ENCODE measurements at regions not wholly inside any gene's neighbourhood (a gene's known extent, or its start where the extent isn't known, plus 50 kb on each side); places are given as distances from the start of the nearest gene placed in this dataset.

DNA sequence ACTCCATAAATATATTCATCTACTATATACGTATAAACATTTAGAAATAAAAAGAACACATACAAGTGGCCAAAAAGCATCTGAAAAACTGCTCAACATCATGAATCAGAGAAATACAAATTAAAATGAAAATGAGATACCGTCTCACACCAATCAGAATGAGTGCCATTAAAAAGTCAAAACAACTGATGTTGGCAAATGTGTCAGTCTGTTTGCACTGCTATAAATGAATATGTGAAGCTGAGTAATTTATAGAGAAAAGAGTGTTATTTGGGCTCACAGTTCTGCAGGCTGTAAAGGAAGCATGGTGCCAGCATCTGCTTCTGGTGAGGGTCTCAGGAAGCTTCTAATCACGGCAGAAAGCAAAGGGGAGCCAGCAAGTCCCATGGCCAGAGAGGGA lies 620.3 kb upstream of the CCDC54 start:
- no peak for ATAC-seq
- Histone ChIP-seq H3K27ac (no peak overlapping the region), H3K9me3 (peaks cover 12% of the 10 kb centered on the region), H3K4me3 (no peak overlapping the region), H3K27me3 (ENCODE audit: low read depth) (no peaks in the 10 kb centered on the region), H3K36me3 (no peaks in the 10 kb centered on the region), H3K4me1 (no peaks in the 10 kb centered on the region)
- intact Hi-C loops (cut with DNase I): no loop called here
- DNase-seq: no peak
- TF ChIP-seq, protein P1, sequence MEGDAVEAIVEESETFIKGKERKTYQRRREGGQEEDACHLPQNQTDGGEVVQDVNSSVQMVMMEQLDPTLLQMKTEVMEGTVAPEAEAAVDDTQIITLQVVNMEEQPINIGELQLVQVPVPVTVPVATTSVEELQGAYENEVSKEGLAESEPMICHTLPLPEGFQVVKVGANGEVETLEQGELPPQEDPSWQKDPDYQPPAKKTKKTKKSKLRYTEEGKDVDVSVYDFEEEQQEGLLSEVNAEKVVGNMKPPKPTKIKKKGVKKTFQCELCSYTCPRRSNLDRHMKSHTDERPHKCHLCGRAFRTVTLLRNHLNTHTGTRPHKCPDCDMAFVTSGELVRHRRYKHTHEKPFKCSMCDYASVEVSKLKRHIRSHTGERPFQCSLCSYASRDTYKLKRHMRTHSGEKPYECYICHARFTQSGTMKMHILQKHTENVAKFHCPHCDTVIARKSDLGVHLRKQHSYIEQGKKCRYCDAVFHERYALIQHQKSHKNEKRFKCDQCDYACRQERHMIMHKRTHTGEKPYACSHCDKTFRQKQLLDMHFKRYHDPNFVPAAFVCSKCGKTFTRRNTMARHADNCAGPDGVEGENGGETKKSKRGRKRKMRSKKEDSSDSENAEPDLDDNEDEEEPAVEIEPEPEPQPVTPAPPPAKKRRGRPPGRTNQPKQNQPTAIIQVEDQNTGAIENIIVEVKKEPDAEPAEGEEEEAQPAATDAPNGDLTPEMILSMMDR (IDR thresholded peaks at IDR 0.05): no peak

DNA sequence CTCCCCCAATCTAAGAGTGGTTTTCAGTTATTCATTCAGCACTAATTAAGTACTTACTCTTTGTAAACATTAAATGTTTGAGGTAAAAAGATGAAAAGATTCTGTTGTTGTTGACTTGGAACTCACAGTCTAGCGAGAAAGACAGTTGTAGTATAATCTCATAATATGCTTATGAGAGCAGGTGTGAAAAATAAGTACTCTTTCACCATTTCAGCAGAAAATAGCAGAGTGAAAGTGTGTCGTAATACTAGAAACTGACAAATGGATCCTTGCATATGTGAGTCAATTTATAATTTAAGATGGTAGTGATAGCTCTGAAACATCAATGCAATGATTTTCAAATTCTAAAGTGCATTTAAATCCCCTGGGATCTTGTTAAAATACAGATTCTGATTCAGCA lies 618.8 kb upstream of the CCDC54 start:
- no peaks in the 10 kb centered on the region for H3K36me3 ChIP-seq
- DNase-seq: no peak

DNA sequence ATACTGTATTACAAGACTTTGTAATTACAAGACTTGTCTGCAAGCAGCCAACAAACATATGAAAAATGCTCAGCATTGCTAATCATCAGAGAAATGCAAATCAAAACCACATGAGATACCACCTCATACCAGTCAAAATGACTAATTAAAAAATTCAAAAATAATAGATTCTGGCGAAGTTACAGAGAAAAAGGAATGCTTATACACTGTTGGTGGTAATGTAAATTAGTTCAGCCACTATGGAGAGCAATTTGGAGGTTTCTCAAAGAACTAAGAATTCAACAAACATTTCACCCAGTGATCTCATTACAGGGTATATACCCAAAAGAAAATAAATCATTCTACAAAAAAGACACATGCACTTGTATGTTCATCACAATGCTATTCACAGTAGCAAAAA lies 617.5 kb upstream of the CCDC54 start:
- peaks cover 12% of the 10 kb centered on the region for H3K9me3 ChIP-seq
- H3K4me3 ChIP-seq: no peak overlapping the region
- TF ChIP-seq, protein P1 (IDR thresholded peaks at IDR 0.05): no peak
- no peak for ATAC-seq
- no peaks in the 10 kb centered on the region for H3K27me3 ChIP-seq (ENCODE audit: low read depth)
- no peak overlapping the region for H3K27ac ChIP-seq
- intact Hi-C loops (cut with DNase I): no loop called here
- no peaks in the 10 kb centered on the region for H3K36me3 ChIP-seq
- no peak for DNase-seq
- H3K4me1 ChIP-seq: no peaks in the 10 kb centered on the region

More for the DNA sequence above, 618.8 kb upstream of the CCDC54 start:
- ATAC-seq: no peak
- Histone ChIP-seq H3K27me3 (ENCODE audit: low read depth) (no peaks in the 10 kb centered on the region), H3K27ac (no peak overlapping the region), H3K9me3 (peaks cover 12% of the 10 kb centered on the region), H3K4me1 (no peaks in the 10 kb centered on the region), H3K4me3 (no peak overlapping the region)
- TF ChIP-seq, protein P1 (IDR thresholded peaks at IDR 0.05): no peak
- intact Hi-C loops (cut with DNase I): no loop called here

DNA sequence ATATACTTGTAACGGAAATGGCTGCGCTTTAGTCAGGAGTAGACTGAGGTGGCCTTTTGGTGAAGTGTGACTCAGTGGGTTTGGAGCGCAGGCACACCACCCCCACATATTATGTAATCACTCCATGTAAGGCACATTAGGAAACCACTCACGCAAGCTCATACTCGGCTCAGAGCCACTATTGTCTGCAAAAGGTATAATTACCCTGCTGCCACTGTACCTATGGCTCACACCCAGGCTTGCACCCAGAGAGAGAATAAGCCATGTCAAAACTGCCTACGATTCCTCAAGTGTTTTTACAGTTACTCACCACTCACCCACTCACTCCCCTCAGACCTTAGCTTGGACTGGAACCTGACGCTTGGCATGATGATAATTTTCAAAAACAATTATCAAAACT lies 611.9 kb upstream of the CCDC54 start:
- ATAC-seq: no peak
- TF ChIP-seq, protein P1 (IDR thresholded peaks at IDR 0.05): no peak
- Histone ChIP-seq H3K9me3 (no peaks in the 10 kb centered on the region), H3K36me3 (no peaks in the 10 kb centered on the region), H3K27me3 (ENCODE audit: low read depth) (no peaks in the 10 kb centered on the region), H3K27ac (no peak overlapping the region), H3K4me1 (no peaks in the 10 kb centered on the region), H3K4me3 (no peak overlapping the region)
- intact Hi-C loops (cut with DNase I): no loop called here
- no peak for DNase-seq

DNA sequence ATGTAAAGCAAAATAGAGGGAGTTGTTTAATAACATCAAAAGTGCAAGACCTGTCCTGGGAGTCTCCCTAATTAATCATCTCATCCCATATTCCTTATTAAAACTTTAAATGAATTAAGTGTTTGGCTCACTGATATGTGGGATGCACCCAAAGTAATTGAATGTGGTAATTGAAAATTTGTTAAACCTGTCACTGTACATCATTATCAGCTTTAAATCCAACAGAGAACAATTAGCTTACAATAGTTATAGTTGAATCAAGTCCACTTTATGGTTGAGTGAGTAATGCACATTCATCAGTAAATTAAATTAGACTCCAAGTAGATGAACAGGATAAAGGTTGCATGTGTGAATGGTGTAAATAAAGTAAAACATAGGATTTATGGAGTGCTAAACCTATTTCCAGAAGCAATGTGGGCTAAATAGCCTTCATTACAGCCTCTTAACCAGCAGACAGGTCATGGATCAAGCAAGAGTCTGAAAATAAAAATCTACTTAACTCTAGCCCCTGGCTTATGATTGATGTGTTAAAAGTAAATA lies 608.2 kb upstream of the CCDC54 start:
- no peak for ATAC-seq
- TF ChIP-seq, protein P1 (IDR thresholded peaks at IDR 0.05): no peak
- Histone ChIP-seq H3K36me3 (no peaks in the 10 kb centered on the region), H3K27ac (no peak overlapping the region), H3K9me3 (no peaks in the 10 kb centered on the region), H3K27me3 (ENCODE audit: low read depth) (no peaks in the 10 kb centered on the region), H3K4me3 (no peak overlapping the region), H3K4me1 (no peaks in the 10 kb centered on the region)
- intact Hi-C loops (cut with DNase I): no loop called here
- no peak for DNase-seq

DNA sequence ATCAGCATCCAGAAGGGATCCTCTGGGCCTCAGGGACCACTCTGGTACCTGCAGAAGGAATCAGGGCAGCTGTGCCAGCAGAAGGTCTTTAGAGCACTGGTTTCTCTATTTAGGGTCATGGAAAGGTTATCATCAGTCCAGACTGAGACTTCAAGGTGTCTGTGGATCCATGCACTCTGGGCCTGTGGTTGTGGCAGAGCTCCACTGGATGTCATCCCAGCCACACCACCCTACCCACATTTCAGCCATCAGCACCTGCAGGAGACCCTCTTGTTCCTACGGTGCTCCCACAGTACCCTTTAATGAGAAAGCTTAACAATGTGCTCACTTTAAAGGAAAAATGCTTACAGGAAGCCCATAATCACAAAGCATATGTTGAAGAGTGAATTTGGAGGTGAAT lies 603.4 kb upstream of the CCDC54 start:
- Histone ChIP-seq H3K4me1 (no peaks in the 10 kb centered on the region), H3K9me3 (no peaks in the 10 kb centered on the region), H3K4me3 (no peak overlapping the region), H3K36me3 (no peaks in the 10 kb centered on the region), H3K27ac (no peak overlapping the region), H3K27me3 (ENCODE audit: low read depth) (no peaks in the 10 kb centered on the region)
- DNase-seq: no peak
- peak in 1 of 2 donors; percentile 11 for ATAC-seq
- intact Hi-C loops (cut with DNase I): no loop called here
- TF ChIP-seq, protein P1 (IDR thresholded peaks at IDR 0.05): no peak

All from lower lobe of right lung (tissue), 2 donors.